ENCODE measurements at regions not wholly inside any gene's neighbourhood (a gene's known extent, or its start where the extent isn't known, plus 50 kb on each side); places are given as distances from the start of the nearest gene placed in this dataset.

- no peak for DNase-seq
- H3K4me3 ChIP-seq: no peak overlapping the region
- TF ChIP-seq CTCF (IDR thresholded peaks at IDR 0.05) (no peak), POLR2A (IDR thresholded peaks at IDR 0.05) (no peak)
Measured at GRCh38 chrX:113594123-113594841, 753.7 kb upstream of the AMOT start.

GRCh38 chrX:113586281-113586898 lies 745.8 kb upstream of the AMOT start:
- no peak for TF ChIP-seq POLR2A (IDR thresholded peaks at IDR 0.05)
- no peak overlapping the region for H3K4me3 ChIP-seq
- no peaks in the 10 kb centered on the region for H3K36me3 ChIP-seq
- DNase-seq: no peak
- H3K4me1 ChIP-seq: no peaks in the 10 kb centered on the region
- no peaks in the 10 kb centered on the region for H3K9me3 ChIP-seq
- no peak overlapping the region for H3K27ac ChIP-seq
- H3K27me3 ChIP-seq: no peaks in the 10 kb centered on the region

More at GRCh38 chrX:113594123-113594841, 753.7 kb upstream of the AMOT start:
- no peak overlapping the region for H3K27ac ChIP-seq
- H3K27me3 ChIP-seq: no peaks in the 10 kb centered on the region
- no peaks in the 10 kb centered on the region for H3K9me3 ChIP-seq
- no peaks in the 10 kb centered on the region for H3K4me1 ChIP-seq
- H3K36me3 ChIP-seq: no peaks in the 10 kb centered on the region

- no peaks in the 10 kb centered on the region for H3K9me3 ChIP-seq
Measured at GRCh38 chrX:113580486-113580885, 739.9 kb upstream of the AMOT start.

GRCh38 chrX:113558576-113558975 lies 717.9 kb upstream of the AMOT start:
- Histone ChIP-seq H3K36me3 (no peaks in the 10 kb centered on the region), H3K27me3 (no peaks in the 10 kb centered on the region), H3K9me3 (no peaks in the 10 kb centered on the region), H3K4me1 (no peaks in the 10 kb centered on the region), H3K27ac (no peak overlapping the region), H3K4me3 (no peak overlapping the region)
- TF ChIP-seq CTCF (IDR thresholded peaks at IDR 0.05) (no peak), POLR2A (IDR thresholded peaks at IDR 0.05) (no peak)
- no peak for DNase-seq

More at GRCh38 chrX:113580486-113580885, 739.9 kb upstream of the AMOT start:
- Histone ChIP-seq H3K27me3 (no peaks in the 10 kb centered on the region), H3K27ac (no peak overlapping the region), H3K4me3 (no peak overlapping the region), H3K36me3 (no peaks in the 10 kb centered on the region), H3K4me1 (no peaks in the 10 kb centered on the region)
- TF ChIP-seq POLR2A (IDR thresholded peaks at IDR 0.05) (no peak), CTCF (IDR thresholded peaks at IDR 0.05) (no peak)
- DNase-seq: no peak

GRCh38 chrX:113551919-113552318 lies 711.3 kb upstream of the AMOT start:
- Histone ChIP-seq H3K27me3 (no peaks in the 10 kb centered on the region), H3K4me3 (no peak overlapping the region), H3K36me3 (no peaks in the 10 kb centered on the region), H3K27ac (no peak overlapping the region), H3K4me1 (no peaks in the 10 kb centered on the region), H3K9me3 (no peaks in the 10 kb centered on the region)
- no peak for DNase-seq
- TF ChIP-seq POLR2A (IDR thresholded peaks at IDR 0.05) (no peak), CTCF (IDR thresholded peaks at IDR 0.05) (no peak)

GRCh38 chrX:113548308-113549015 lies 707.8 kb upstream of the AMOT start:
- no peaks in the 10 kb centered on the region for H3K36me3 ChIP-seq
- no peak for DNase-seq
- H3K27ac ChIP-seq: no peak overlapping the region
- no peaks in the 10 kb centered on the region for H3K27me3 ChIP-seq
- H3K9me3 ChIP-seq: no peaks in the 10 kb centered on the region
- TF ChIP-seq POLR2A (IDR thresholded peaks at IDR 0.05) (no peak), CTCF (IDR thresholded peaks at IDR 0.05) (no peak)
- no peak overlapping the region for H3K4me3 ChIP-seq
- H3K4me1 ChIP-seq: no peaks in the 10 kb centered on the region
